ENCODE measurements at regions not wholly inside any gene's neighbourhood (a gene's known extent, or its start where the extent isn't known, plus 50 kb on each side); places are given as distances from the start of the nearest gene placed in this dataset.
"Not testable (repeated sequence)": the region's sequence is repeated elsewhere in the genome, so short reads cannot be mapped to it uniquely, and the experiment has no call there.

GRCh38 chr6:121595646-121596045, 160.2 kb downstream of the GJA1 start:
- DNase-seq: no peak

- DNase-seq: no peak
Measured at GRCh38 chr6:121596441-121596840, 161.0 kb downstream of the GJA1 start.

GRCh38 chr6:121597654-121598053, 162.2 kb downstream of the GJA1 start:
- DNase-seq: no peak

DNA sequence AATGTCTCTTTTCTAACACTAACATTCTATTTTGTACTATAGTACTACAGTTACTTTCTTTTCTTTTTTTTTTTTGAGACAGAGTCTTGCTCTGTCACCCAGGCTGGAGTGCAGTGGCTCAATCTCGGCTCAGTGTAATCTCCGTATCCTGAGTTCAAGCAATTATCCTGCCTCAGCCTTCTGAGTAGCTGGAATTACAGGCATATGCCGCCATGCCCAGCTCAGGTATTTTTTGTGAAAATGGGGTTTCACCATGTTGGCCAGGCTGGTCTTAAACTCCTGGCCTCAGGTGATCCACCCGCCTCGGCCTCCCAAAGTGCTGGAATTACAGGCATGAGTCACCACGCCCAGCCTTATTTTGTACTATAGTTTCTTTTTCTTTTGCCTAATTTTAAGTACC, 163.9 kb downstream of the GJA1 start:
- not testable (repeated sequence) for DNase-seq

DNA sequence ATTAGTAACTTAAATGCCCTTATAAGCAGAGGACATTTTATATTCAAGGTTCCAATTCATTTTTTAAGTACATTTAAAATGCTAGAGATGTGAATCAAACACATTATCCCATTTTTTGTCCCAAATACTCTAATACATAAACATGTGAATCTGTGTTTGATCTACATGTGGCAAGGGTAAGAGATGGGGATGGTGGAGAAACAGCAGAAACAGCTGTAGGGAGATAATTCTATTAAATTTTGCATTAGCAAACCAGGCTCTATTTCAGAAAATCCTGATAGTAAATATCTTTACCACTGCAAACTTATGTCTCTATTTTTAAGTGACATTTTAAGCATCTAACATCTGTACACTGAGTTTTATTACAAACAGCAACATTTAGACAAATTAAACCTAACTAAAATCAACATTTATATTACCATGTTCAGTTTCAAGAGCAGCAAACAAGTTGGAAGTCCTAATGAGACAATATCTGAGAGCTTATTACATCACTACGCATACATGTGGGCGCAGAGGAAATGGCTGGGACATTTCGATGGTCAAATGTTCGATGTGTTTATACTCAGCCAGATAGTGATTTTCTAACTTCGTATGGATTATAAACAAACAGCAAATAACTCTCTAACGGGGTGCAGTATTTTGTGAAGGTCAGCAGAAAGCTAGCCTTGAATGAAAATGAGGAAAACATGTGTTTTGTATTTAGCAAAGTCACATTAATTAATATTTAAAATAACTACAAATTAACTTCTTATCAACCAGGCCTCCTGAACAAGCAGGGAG, 165.1 kb downstream of the GJA1 start:
- DNase-seq: no peak

GRCh38 chr6:121603486-121603885, 168.0 kb downstream of the GJA1 start:
- DNase-seq: no peak

GRCh38 chr6:121607721-121608120, 172.3 kb downstream of the GJA1 start:
- DNase-seq: no peak

GRCh38 chr6:121608270-121608669, 172.8 kb downstream of the GJA1 start:
- DNase-seq: no peak

GRCh38 chr6:121609281-121609680, 173.8 kb downstream of the GJA1 start:
- DNase-seq: no peak

GRCh38 chr6:121612927-121613326, 177.5 kb downstream of the GJA1 start:
- no peak for DNase-seq

DNA sequence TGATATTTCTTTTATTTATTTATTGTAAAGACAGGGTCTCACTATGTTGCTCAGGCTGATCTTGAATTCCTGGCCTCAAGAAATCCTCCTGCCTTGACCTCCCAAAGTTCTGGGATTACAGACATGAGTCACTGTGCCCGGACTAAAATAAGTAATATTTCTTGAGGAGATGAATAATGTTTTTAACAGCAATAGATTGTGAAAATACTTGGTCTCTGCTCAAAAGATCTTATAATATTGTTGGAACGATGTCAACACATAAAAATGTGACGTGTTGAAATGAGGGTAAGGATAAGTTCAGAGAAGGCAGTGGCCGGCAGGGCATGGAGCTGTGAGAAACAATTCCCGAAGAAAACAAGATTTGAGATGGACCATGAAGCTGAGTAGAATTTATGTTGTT, 178.7 kb downstream of the GJA1 start:
- no peak for DNase-seq

DNA sequence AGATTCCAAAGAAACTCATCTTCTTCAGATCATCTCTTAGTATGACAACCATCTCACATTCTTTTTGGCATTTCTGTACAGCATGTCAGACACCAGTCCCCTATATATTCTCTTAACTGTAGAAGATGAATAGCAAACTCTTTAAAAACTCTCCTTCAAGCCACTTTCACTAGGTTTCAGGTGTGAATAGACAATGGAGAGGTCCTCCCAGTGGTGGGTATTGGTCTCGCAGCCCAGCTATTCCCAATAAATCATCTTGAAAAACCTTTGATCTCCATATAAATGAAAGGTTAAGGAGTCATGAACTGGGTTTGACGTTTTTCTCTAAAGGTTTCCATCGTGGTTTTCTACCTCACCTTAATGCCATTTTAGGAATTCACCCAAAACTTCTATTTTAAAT, 180.0 kb downstream of the GJA1 start:
- no peak for DNase-seq

DNA sequence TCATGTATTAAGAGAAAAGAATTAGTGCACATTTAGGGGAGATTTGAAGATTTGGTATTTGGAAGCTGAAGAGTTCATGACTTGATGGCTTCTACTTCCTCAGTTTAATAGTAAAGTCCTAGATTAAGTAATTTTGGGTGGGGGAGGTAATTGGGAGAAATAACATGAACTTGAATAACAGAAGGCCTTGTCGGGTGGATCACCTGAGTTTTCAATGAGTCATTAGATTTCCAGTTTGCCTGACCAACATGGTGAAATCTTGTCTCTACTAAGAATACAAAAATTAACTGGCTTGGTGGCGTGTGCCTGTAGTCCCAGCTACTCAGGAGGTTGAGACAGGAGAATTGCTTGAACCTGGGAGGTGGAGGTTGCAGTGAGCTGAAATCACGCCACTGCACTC, 181.0 kb downstream of the GJA1 start:
- no peak for DNase-seq

- DNase-seq: no peak
Measured at GRCh38 chr6:121617388-121617787, 181.9 kb downstream of the GJA1 start.

DNA sequence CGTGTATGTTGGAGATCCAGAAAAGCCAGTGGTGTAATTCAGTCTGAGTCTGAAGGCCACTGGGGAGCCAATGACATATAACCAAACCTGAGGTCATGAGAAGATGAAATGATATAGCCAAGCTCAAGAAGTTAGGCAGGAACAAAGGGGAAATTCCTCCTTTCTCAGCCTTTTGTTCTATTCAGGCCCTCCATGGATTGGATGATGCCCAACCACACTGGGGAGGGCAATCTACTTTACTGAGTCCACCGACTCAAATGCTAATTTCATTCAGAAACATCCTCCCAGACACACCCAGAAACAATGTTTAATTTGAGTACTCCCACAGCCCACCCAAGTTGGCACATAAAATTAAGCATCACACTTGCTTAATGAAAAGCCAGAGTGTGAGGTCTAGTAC, 183.6 kb downstream of the GJA1 start:
- no peak for DNase-seq

- DNase-seq: no peak
Measured at GRCh38 chr6:121619987-121620740, 184.7 kb downstream of the GJA1 start.

- DNase-seq: no peak
Measured at GRCh38 chr6:121627761-121628160, 192.3 kb downstream of the GJA1 start.

GRCh38 chr6:121630716-121631115, 195.3 kb downstream of the GJA1 start:
- DNase-seq: no peak

DNA sequence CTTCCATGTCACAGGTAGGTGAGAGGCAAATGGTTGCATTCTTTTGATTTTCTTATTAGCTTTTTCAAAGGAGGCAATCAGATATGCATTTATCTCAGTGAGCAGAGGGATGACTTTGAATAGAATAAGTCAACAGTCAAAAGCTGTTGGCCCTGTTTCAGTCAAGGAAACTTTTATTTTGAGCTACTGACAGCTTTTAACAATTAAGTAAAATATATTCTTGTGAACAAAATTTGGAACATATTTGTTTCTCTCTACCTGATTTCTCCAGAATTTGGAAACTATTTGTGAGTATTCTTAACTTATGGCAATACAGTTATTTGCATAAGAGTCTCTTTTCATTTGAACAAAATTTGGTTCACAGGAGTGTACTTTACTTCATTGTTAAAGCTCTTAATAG, 196.3 kb downstream of the GJA1 start:
- not testable (repeated sequence) for DNase-seq

DNA sequence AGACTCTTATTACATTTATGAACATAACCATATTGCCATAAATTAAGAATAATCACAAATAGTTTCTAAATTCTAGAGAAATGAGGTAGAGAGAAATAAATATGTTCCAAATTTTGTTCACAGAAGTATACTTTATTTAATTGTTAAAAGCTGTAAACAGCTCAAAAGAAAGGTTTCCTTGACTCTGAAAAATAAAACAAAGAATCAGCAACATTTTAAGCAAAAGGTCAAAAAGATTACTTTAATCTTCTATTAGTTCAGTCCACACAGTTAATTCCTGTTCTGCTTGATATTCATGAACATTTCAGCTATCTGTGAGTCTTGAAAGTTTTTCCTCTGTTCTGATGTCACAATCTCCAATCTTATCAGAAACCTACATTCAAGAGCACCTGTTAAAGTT, 197.9 kb downstream of the GJA1 start:
- no peak for DNase-seq

DNA sequence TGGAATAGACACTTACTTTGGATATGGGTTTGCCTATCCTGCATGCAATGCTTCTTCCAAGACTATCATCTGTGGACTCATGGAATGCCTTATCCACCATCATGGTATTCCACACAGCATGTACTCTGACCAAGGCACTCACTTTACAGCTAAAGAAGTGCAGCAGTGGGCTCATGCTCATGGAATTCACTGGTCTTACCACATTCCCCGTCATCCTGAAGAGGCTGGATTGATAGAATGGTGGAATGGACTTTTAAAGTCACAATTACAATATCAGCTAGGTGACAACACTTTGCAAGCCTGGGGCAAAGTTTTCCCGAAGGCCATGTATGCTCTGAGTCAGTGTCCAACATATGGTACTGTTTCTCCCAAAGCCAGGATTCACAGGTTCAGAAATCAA, 199.1 kb downstream of the GJA1 start:
- not testable (repeated sequence) for DNase-seq

- no peak for DNase-seq
Measured at GRCh38 chr6:121635355-121635754, 199.9 kb downstream of the GJA1 start.

- DNase-seq: not testable (repeated sequence)
Measured at GRCh38 chr6:121636217-121636616, 200.8 kb downstream of the GJA1 start.

GRCh38 chr6:121639021-121639420, 203.6 kb downstream of the GJA1 start:
- DNase-seq: no peak

All from left kidney (tissue), 1 donor.